ENCODE measurements at regions not wholly inside any gene's neighbourhood (a gene's known extent, or its start where the extent isn't known, plus 50 kb on each side); places are given as distances from the start of the nearest gene placed in this dataset.
"Not testable (repeated sequence)": the region's sequence is repeated elsewhere in the genome, so short reads cannot be mapped to it uniquely, and the experiment has no call there.

DNA sequence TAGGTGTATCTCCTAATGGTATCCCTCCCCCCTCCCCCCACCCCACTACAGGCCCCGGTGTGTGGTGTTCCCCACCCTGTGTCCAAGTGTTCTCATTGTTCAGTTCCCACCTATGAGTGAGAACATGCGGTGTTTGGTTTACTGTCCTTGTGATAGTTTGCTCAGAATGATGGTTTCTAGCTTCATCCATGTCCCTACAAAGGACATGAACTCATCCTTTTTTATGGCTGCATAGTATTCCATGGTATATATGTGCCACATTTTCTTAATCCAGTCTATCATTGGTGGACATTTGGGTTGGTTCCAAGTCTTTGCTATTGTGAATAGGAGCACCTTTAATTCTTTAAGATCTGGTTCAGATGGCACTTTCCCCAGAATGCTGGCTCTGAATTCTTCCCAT, 58.5 kb upstream of the PTGFRN start:
- DNase-seq (ENCODE audit: low read depth in 2 of 2), result not testable (repeated sequence)

DNA sequence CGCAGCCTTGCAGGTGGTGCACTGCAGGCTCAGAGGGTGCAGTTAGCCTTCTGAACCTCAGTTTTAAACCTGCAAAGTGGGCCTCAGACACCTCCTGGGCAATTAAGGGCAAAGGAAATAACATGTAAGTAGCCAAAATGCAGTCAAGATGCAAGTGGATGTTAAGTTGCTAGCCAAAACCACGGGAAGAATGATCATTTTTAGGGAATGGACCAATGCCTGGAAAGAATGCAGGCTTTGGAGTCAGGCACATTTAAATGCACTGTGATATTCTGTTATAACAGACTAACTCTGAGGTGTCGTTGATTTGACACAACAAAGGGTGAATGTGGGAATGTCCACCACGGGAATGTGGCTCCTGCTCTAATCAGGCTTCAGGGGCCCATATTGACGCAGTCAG, 57.9 kb upstream of the PTGFRN start:
- no peak for DNase-seq (ENCODE audit: low read depth in 2 of 2)

DNA sequence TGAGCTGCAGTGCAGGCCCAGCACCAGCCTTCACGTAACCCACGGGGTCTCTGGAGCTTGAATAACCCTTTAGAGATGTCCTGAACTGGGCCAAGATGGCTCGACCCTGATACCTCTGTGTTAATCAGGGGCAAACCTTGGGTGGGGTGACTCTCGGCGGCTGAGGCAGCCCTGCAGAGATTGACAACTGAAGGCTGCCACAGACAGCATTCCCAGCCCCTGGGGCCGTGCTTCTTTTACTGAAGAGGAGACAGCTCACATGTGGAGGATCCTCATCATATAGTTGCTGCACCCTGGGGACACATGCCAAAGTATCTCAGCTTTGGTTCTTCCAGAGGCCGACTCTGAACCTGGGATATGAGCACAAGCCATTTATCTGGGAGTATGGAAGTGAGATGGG, 57.3 kb upstream of the PTGFRN start:
- no peak for DNase-seq (ENCODE audit: low read depth in 2 of 2)

DNA sequence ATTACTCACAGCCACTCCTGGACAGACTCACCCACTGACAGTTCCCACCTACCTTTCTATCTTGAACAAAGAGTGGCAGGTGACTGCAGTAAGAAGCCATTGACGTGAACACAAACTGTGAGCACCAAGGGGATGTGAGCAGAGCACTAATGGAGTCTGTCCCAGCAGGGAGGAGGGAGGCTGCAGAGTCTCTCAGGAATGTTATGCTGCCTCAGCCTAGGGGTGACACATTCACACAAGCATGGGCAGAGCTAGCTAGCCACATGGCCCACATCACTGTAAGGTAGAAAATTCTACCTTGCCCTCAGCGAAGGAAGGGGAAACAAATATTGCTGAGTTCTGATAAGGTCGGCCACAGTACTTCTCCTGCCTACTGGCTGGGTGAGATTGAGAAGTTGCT, 56.8 kb upstream of the PTGFRN start:
- DNase-seq (ENCODE audit: low read depth in 2 of 2), result no peak

DNA sequence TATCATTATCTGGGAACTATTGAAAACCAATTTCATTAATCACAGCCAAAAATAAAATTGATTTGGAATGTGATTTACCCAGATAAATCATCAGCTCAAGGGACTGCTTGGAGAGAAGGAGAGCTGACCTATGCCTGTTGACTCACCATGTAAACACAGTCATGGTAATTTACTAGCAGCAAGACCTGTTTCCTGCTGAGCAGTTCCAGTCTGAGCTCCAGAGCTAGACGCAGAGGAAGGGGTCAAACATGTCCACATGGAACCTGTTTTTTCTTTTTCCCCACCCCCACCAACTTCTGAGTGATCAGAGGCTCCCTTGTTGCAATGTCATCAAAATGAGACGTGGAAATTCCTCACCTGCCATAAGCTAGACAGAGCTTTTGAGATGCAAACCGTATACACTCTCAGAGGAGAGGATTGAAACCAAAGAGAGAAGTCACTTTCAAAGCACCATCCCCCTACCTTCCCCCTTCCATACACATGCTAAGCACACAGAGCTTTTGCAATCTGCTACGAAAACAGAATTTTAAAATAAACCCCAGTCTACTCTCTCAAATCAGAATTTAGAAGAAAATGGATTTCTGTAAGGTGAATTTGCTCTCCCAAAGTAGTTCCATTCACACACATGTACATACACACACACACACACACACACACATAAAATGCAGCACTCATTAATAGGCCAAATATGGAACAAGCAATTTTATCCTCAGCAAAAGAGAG, 55.9 kb upstream of the PTGFRN start:
- DNase-seq (ENCODE audit: low read depth in 2 of 2), result no peak

DNA sequence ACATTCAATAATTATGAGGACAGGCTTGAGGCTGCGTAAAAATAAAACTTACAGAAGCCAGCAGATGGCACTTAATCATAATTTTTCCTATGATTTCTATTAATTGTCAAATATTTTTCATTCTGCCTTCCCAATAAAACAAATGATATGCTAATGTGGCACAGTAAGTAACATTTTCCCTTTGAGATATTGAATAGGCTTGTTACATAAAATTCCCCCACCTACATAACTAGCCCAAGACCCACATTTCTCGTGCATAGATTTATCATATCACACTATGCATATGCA, 55.4 kb upstream of the PTGFRN start:
- DNase-seq (ENCODE audit: low read depth in 2 of 2), result no peak

DNA sequence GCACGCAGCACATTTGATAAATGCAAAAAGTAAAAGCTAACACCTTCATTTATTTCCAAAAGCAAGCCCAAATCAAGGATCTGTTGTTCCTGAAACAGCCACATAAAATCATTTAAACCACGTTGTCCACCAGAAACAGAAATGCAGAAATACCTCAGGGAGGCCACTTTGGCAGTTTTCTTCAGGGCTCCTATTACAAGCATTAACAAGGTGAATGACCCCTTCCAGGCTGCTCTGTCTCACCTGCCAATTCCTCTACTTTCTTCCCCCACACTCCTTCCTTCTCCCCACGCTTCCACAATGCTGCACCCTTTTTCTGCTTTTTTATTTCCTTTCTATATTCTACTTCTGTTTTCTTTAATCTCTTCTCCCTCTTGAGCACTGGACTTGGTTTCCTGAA, 55.0 kb upstream of the PTGFRN start:
- no peak for DNase-seq (ENCODE audit: low read depth in 2 of 2)

DNA sequence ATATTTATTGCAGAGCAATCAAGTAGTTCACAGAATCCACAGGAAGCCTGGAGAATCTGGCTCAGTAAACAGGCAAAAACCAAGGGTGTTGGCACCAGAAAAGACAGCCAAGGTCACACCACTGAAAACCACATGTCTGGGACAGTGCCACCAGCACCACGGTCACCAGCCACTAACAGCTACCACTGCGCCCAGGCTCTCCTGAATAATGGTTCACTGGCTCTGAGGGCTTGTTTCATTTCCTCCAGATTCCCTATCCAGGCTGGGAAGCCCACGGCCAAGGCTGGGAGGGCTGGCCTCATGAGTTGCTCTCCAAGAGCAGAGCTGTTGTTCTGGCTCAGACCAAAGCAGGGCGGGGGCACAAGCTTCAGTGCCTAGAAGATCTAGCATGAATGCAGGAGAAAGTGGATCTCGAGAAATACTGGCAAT, 54.5 kb upstream of the PTGFRN start:
- no peak for DNase-seq (ENCODE audit: low read depth in 2 of 2)

DNA sequence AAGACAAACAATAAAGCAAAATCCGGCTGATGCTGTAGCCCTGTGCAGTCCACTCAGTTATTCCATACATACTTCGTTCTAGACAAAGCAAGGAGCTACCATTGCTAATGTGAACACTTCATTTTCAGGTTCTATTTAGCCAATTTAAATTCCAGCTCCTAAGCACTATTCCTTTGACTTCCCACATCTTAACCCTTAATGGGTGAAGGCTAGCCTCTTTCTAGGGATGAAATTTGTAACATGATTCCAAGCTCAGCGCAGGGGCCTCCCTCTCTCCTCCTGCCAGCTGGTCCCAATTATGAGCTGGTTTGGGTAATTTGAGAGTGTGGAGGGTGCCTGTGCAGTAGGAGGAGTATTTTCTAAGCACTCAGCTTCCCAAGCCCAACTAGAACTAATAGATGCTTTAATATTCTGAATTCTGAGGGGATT, 53.9 kb upstream of the PTGFRN start:
- no peak for DNase-seq (ENCODE audit: low read depth in 2 of 2)

DNA sequence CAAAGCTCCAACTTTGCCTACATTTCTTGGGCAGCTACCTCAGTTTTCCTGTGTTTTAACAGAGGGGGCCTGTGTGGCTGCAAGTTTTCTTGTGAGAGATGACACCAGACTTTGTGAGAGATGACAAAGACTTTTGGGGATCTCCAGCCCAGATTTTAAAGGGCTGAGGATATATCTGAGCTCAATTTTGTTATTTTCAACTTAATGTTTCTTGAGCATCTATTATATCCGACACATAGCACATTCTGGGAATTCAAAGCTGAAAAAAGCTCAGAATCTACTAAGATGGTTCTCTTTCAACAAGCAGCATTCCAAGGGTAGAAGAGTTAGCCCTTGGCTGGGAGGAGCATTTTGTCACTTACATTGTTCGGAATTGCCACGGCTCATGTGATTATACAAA, 53.4 kb upstream of the PTGFRN start:
- no peak for DNase-seq (ENCODE audit: low read depth in 2 of 2)

DNA sequence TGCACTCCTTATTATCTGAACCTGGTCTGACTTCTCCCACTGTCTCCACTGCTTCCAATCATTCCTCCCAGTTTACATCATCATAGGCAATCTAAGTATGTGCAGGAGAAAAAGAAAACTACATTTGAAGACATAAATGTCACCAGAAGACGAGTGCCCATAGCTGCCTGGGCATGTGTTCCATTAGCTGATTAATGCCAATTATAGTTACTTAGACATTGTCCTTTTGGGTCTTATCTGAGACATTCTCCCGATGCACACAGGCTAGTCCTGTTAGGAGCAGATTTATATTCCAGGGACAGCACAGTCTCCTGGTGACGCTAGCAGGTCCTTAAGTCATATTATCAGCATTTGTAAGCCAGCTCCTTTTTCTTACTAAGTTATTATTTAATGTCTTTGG, 52.6 kb upstream of the PTGFRN start:
- DNase-seq (ENCODE audit: low read depth in 2 of 2), result no peak

Data from stimulated activated CD8-positive, alpha-beta memory T cell treated with anti-CD3 and anti-CD28 coated beads, Interleukin-15, amount 100 ng/mL, for 48 hours (primary cell).